Astrocyte (in vitro differentiated cells and primary cell): ENCODE measurements at regions not wholly inside any gene's neighbourhood (a gene's known extent, or its start where the extent isn't known, plus 50 kb on each side); places are given as distances from the start of the nearest gene placed in this dataset.

Experiments
- DNase-seq: peaks from one replicate; pipeline ENCODE4 v3.0.0-alpha.2; 2010; ENCODE audit warnings: low read depth
- FAIRE-seq: peaks from 2 replicates; lab custom pipeline; 2011; peaks lifted over from hg19 to GRCh38; lab: Jason Lieb, UNC
- H2AFZ ChIP-seq: 2 replicates; pipeline ENCODE4 v1.6.0; 2012; ENCODE audit warnings: low read depth, low read length, inconsistent platforms
- H3K27ac ChIP-seq: 2 replicates; pipeline ENCODE4 v1.5.1; 2011; ENCODE audit warnings: low read depth, low read length, inconsistent platforms
- H3K27me3 ChIP-seq: 2 replicates; pipeline ENCODE4 v1.6.0; 2011; ENCODE audit warnings: low read length, inconsistent platforms; ENCODE audit not compliant: insufficient read depth
- H3K36me3 ChIP-seq: 2 replicates; pipeline ENCODE4 v1.5.1; 2011; ENCODE audit warnings: low read length, inconsistent platforms; ENCODE audit not compliant: insufficient read depth
- H3K4me1 ChIP-seq: 2 replicates; pipeline ENCODE4 v1.5.1; 2011; ENCODE audit warnings: low read length, inconsistent platforms; ENCODE audit not compliant: insufficient read depth
- H3K4me2 ChIP-seq: 2 replicates; pipeline ENCODE4 v1.6.0; 2012; ENCODE audit warnings: low read length, inconsistent platforms
- H3K4me3 ChIP-seq: 2 replicates; pipeline ENCODE4 v1.5.1; 2011; ENCODE audit warnings: low read depth, mild to moderate bottlenecking, low read length, inconsistent platforms; ENCODE audit not compliant: insufficient read depth
- H3K79me2 ChIP-seq: 2 replicates; pipeline ENCODE4 v1.6.0; 2012; ENCODE audit warnings: mild to moderate bottlenecking, low read length, inconsistent platforms; ENCODE audit not compliant: insufficient read depth
- H3K9ac ChIP-seq: 2 replicates; pipeline ENCODE4 v1.6.0; 2012; ENCODE audit warnings: mild to moderate bottlenecking, low read length, inconsistent platforms
- H3K9me3 ChIP-seq: 2 replicates; pipeline ENCODE4 v1.5.1; 2012; ENCODE audit warnings: low read depth, mild to moderate bottlenecking, low read length, inconsistent platforms; ENCODE audit not compliant: insufficient read depth
- H4K20me1 ChIP-seq: 2 replicates; pipeline ENCODE4 v1.6.0; 2012; ENCODE audit warnings: low read length, inconsistent platforms; ENCODE audit not compliant: insufficient read depth
- H3K27ac Mint-ChIP-seq: one replicate; pipeline ENCODE4 v1.8.0; 2021; ENCODE audit warnings: mild to moderate bottlenecking, mixed read lengths; ENCODE audit not compliant: unreplicated experiment
- H3K27me3 Mint-ChIP-seq: one replicate; pipeline ENCODE4 v1.8.0; 2021; ENCODE audit warnings: low read depth, mixed read lengths; ENCODE audit not compliant: unreplicated experiment
- H3K36me3 Mint-ChIP-seq: one replicate; pipeline ENCODE4 v1.8.0; 2021; ENCODE audit warnings: low read depth, mixed read lengths; ENCODE audit not compliant: unreplicated experiment
- H3K4me1 Mint-ChIP-seq: one replicate; pipeline ENCODE4 v1.8.0; 2021; ENCODE audit warnings: low read depth, mixed read lengths; ENCODE audit not compliant: unreplicated experiment
- H3K4me3 Mint-ChIP-seq: one replicate; pipeline ENCODE4 v1.8.0; 2021; ENCODE audit warnings: mild to moderate bottlenecking, moderate library complexity, mixed read lengths; ENCODE audit not compliant: unreplicated experiment
- H3K9me3 Mint-ChIP-seq: one replicate; pipeline ENCODE4 v1.8.0; 2021; ENCODE audit warnings: mild to moderate bottlenecking, mixed read lengths; ENCODE audit not compliant: unreplicated experiment
- CTCF ChIP-seq: IDR thresholded peaks from 2 replicates; pipeline ENCODE4 v1.5.1; 2011; ENCODE audit warnings: low read depth, mild to moderate bottlenecking, inconsistent platforms, low read length, moderate library complexity; ENCODE audit not compliant: insufficient read depth
- EZH2 ChIP-seq: IDR thresholded peaks from 2 replicates; pipeline ENCODE4 v1.6.1; 2012; ENCODE audit warnings: mild to moderate bottlenecking, low read length, inconsistent platforms; ENCODE audit not compliant: insufficient read depth

GRCh38 chr2:128568106-128568505, 249.4 kb upstream of the HS6ST1 start:
- FAIRE-seq (no peak), DNase-seq (no peak)
- no peaks in the 10 kb centered on the region for H3K36me3 Mint-ChIP-seq
- Histone ChIP-seq H3K9ac (no peak overlapping the region), H3K9me3 (peaks cover 3% of the 10 kb centered on the region), H3K4me3 (no peak overlapping the region), H2AFZ (no peak overlapping the region), H4K20me1 (no peaks in the 10 kb centered on the region), H3K27me3 (no peaks in the 10 kb centered on the region), H3K79me2 (no peaks in the 10 kb centered on the region), H3K27ac (no peak overlapping the region), H3K4me1 (peaks cover 10% of the 10 kb centered on the region), H3K4me2 (no peak overlapping the region), H3K36me3 (no peaks in the 10 kb centered on the region)
- no peak for TF ChIP-seq CTCF
- TF ChIP-seq EZH2: no peak
- no peak overlapping the region for H3K4me3 Mint-ChIP-seq
- H3K4me1 Mint-ChIP-seq: peaks cover 8% of the 10 kb centered on the region
- H3K9me3 Mint-ChIP-seq: no peaks in the 10 kb centered on the region
- peaks cover 7% of the 10 kb centered on the region for H3K27me3 Mint-ChIP-seq
- H3K27ac Mint-ChIP-seq: no peak overlapping the region

DNA sequence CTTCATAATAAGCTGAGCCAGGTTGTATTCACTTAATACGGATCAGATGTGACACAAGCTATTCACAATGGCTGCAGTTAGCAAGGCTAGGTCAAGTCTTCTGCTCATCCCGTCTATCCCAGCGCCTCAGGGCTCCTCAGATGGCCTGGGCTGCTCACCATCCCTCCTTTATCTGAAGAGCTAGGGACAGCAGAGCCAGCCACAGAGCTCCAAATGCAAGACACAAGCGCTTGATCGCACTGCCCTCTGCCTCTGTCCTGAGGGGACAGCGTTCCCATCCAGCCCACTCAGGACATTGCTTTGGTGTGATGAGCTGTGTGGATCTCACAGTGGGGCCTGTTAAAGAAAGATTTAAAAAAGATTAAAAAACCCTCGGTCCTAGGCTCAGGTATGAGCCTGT, 254.4 kb upstream of the HS6ST1 start:
- Histone ChIP-seq H3K79me2 (no peaks in the 10 kb centered on the region), H3K27me3 (no peaks in the 10 kb centered on the region), H3K9me3 (peaks cover 3% of the 10 kb centered on the region), H4K20me1 (no peaks in the 10 kb centered on the region), H3K4me1 (no peaks in the 10 kb centered on the region), H2AFZ (no peak overlapping the region), H3K27ac (no peak overlapping the region), H3K4me3 (no peak overlapping the region), H3K36me3 (no peaks in the 10 kb centered on the region), H3K4me2 (no peak overlapping the region), H3K9ac (no peak overlapping the region)
- H3K36me3 Mint-ChIP-seq: no peaks in the 10 kb centered on the region
- H3K4me1 Mint-ChIP-seq: peaks cover 1% of the 10 kb centered on the region
- no peak overlapping the region for H3K4me3 Mint-ChIP-seq
- no peak for FAIRE-seq
- no peak for DNase-seq
- TF ChIP-seq CTCF: no peak
- TF ChIP-seq EZH2: no peak
- no peak overlapping the region for H3K27ac Mint-ChIP-seq
- H3K9me3 Mint-ChIP-seq: no peaks in the 10 kb centered on the region
- H3K27me3 Mint-ChIP-seq: peaks cover 9% of the 10 kb centered on the region

GRCh38 chr2:128573531-128573930, 254.9 kb upstream of the HS6ST1 start:
- TF ChIP-seq CTCF (no peak), EZH2 (no peak)
- FAIRE-seq (no peak), DNase-seq (no peak)
- Histone ChIP-seq H3K4me3 (no peak overlapping the region), H4K20me1 (no peaks in the 10 kb centered on the region), H3K27ac (no peak overlapping the region), H2AFZ (no peak overlapping the region), H3K36me3 (no peaks in the 10 kb centered on the region), H3K4me1 (no peaks in the 10 kb centered on the region), H3K9ac (no peak overlapping the region), H3K27me3 (no peaks in the 10 kb centered on the region), H3K4me2 (no peak overlapping the region), H3K9me3 (peaks cover 3% of the 10 kb centered on the region), H3K79me2 (no peaks in the 10 kb centered on the region)
- Mint-ChIP-seq H3K4me3 (no peak overlapping the region), H3K4me1 (no peaks in the 10 kb centered on the region), H3K9me3 (no peaks in the 10 kb centered on the region), H3K27ac (no peak overlapping the region), H3K27me3 (peaks cover 12% of the 10 kb centered on the region), H3K36me3 (no peaks in the 10 kb centered on the region)
